ENCODE measurements at regions not wholly inside any gene's neighbourhood (a gene's known extent, or its start where the extent isn't known, plus 50 kb on each side); places are given as distances from the start of the nearest gene placed in this dataset.
A peak's percentile ranks its signal among the peaks of the same experiment; 100 is the strongest.
"Not testable (repeated sequence)": the region's sequence is repeated elsewhere in the genome, so short reads cannot be mapped to it uniquely, and the experiment has no call there.

DNA sequence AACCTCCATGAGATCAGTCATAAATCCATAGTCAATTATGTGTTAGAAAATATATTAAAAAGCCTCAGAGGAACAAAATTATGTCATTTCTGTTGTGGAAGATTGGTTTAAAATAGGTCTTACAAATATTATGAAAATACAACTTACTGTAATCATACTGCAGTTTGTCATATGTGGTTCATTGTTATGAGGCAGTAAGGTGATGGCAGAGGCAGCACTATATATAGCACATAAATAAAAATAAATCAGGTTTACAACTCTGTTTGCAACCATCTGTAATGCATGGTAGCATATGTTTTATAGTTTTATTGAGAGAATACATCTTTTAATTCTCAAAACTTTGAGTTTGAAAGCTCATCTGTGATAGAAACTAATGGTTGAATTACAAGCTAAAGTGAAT, 651.4 kb downstream of the PCDH11X start:
- not testable (repeated sequence) for H3K4me3 ChIP-seq (replicated peaks; ENCODE audit: low read depth, low read length); DNase-seq (ENCODE audit: low read depth)

DNA sequence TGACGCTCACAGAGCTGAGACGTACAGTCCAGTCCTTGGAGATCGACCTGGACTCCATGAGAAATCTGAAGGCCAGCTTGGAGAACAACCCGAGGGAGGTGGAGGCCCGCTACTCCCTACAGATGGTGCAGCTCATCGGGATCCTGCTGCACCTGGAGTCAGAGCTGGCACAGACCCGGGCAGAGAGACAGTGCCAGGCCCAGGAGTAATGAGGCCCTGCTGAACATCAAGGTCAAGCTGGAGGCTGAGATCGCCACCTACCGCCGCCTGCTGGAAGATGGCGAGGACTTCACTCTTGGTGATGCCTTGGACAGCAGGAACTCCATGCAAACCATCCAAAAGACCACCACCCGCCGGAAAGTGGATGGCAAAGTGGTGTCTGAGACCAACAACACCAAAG, 681.4 kb downstream of the PCDH11X start:
- not testable (repeated sequence) for DNase-seq (ENCODE audit: low read depth); H3K4me3 ChIP-seq (replicated peaks; ENCODE audit: low read depth, low read length)

DNA sequence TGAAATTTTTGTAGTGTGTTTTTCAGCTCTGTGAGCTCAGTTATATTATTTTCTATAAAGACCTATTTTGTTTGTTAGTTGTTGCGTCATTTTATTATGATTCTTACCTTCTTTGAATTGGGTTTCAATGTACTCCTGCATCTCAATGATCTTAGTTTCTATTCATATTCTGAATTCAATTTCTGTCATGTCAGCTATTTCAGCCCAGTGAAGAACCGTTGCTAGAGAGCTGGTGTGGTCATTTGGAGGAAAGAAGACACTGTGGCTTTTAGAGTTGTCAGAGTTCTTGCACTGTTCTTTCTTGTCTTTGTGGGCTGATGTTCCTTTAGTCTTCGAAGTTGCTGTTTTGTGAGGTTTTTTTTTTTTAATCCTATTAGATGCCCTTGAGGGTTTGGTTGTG, 701.0 kb downstream of the PCDH11X start:
- not testable (repeated sequence) for H3K4me3 ChIP-seq (replicated peaks; ENCODE audit: low read depth, low read length); DNase-seq (ENCODE audit: low read depth)

DNA sequence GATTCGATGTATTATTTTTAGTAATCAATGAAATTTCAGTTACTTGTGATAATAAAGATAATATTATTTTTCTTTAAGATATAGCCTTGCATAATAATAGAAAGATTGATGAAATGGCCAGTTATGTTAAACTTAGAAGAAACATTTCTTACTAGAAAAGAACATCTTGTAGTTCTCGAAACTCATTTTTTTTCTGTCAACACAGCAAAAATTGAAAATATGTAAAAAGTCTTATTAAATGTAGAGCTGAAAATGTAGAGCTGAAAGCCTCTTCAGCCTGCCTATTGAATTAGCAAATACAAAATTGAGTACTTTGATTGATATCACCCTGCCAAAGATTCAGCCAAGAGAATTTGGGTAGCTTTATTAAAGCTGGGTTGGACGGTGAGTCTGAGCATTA, 706.3 kb downstream of the PCDH11X start:
- H3K4me3 ChIP-seq (replicated peaks; ENCODE audit: low read depth, low read length); DNase-seq (ENCODE audit: low read depth): not testable (repeated sequence)

DNA sequence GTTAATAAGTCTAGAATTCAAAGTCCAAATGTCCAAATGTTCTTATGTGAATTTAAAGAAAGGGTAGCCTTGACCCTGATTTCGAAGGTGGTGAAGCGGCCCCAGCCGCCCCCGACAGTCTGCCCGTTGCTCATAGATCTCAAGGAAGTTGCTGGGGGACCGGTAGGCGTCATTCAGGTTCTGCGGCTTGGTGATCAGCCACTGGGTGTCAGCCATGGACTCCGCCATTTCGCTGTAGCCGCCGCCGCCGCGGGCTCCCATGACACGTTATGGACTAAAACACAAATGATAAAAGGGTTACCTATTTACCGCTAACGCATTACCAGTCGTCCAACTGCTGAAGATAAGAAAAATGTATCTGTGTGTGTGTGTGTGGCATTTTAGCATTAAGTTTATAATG, 736.1 kb downstream of the PCDH11X start:
- H3K4me3 ChIP-seq (replicated peaks; ENCODE audit: low read depth, low read length); DNase-seq (ENCODE audit: low read depth): not testable (repeated sequence)

DNA sequence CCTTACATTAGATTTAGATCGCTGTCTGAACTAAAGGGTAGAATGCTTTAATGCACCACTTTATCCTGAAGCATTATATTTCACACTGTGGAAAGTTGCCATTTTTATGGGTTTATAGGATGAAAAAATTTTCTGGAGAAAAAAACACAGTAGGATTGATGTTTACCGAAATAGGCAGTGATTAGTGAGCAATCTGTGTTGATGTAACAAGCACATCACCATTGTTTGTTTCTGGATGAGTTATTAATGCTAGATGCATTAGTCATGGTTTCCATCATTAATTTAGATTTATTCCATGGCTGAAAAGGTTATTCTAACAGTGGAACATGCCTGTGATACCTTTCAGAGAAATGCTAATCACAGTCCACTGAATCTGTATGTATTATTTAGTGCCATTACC, 749.8 kb downstream of the PCDH11X start:
- H3K4me3 ChIP-seq (replicated peaks; ENCODE audit: low read depth, low read length); DNase-seq (ENCODE audit: low read depth): not testable (repeated sequence)

DNA sequence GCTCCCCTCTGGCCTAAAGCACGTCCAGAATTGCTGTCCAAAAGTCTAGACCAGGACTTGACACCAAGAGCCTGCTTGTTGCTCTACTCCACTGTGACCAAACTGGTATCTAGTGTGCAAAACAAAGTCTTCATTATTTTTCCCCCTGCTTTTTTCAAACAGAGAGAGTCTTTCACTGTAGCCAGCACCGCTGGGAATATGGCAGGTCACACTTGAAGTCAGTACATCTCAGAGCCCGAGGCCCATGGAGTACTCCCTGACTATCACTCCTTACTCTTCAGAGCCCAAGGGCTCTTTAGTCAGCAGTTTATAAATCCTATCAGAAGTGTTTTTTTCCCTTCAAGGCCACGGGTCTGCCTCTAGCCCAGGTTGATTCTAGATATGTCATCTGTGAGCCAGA, 761.3 kb downstream of the PCDH11X start:
- H3K4me3 ChIP-seq (replicated peaks; ENCODE audit: low read depth, low read length); DNase-seq (ENCODE audit: low read depth): not testable (repeated sequence)

DNA sequence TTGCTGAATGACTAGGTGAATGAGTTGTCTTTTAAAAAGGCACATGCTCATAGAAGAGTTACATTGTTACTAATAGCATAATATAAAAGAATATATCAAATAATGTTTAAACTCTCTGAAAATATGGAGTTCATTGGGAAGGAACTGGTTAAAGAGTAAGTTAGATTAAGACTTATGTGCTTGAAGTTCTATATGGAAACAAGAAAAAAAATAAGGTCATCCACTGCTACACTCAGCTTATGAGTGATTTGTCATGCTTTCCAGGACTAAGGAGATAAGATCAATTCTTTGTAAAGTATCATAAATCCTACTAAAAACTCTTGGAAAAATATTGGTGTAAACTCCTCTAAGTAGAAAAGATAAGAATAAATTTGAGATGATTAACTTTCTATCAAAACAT, 779.1 kb downstream of the PCDH11X start:
- not testable (repeated sequence) for DNase-seq (ENCODE audit: low read depth); H3K4me3 ChIP-seq (replicated peaks; ENCODE audit: low read depth, low read length)

DNA sequence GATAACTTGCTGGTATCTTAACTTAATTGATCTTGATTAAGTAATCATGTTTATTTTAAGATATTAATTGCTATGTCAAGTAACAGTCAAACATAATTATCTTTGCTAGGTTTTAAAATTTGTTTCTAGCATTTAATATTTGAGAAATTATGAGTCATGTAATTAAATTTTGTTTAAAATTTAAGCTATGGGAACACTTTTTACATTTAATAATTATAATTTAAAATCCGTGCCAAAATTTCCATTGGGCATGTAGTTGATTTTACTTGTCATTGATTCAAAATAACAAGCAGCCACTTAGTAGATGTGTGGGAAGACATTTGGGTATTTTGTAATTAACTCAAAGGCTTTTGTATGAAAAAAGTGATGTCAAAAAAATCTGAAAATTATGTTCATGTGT, 779.6 kb downstream of the PCDH11X start:
- not testable (repeated sequence) for H3K4me3 ChIP-seq (replicated peaks; ENCODE audit: low read depth, low read length); DNase-seq (ENCODE audit: low read depth)

DNA sequence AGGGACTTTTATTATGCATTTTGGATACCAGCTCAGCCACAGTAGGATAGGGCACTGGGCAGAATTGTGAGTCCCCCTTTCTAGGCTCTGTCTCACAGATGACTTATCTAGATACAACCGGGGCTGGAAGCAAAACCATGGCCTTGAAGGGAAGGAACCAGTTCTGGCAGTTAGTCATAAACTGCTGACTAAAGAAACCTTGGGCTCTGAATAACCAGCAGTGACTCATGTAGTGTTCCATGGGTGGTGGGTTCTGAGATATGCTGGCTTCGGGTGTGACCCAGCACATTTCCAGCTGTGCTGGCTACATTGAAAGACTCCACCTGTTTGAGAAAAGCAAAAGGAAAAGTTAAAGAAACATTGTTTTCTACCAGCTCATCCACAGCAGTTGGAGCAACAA, 780.9 kb downstream of the PCDH11X start:
- H3K4me3 ChIP-seq (replicated peaks; ENCODE audit: low read depth, low read length), result not testable (repeated sequence)
- DNase-seq (ENCODE audit: low read depth), result peak; percentile 6

DNA sequence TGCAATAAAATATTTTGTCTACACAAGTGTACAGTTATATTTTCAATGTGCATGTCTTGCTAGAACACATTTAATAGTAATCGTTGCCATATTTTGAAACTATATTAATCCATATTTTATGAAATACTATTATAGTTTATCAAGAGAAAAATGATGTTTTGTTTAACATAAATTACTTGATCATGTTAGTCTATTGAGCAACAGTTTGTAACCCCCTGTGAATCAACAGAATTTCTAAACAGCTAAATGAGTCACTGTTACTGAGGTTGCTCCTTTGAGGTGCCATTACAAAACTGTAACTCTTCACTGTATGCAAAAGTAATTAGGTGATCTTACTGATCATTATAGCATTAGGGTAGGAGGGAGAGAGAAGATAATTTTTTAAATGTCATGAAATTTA, 791.0 kb downstream of the PCDH11X start:
- H3K4me3 ChIP-seq (replicated peaks; ENCODE audit: low read depth, low read length), result not testable (repeated sequence)
- peak; percentile 11 for DNase-seq (ENCODE audit: low read depth)

DNA sequence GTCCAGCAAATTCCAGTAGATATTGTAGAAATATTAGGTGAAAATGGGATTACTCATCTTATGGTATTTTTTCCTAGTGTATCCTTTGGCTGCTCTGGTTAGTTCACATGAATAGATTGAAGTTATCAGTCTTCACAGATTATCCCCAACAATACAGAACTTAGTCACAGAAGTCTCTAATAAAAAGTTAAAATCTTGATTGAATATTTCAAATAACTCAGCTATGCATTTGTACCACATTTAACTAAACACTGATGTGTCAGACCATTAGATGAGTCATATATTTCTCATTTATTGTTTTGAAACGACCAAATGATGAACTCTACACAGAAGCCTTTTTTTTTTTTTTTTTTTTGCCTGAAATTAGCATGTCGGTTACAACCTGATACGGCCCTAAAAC, 807.5 kb downstream of the PCDH11X start:
- DNase-seq (ENCODE audit: low read depth); H3K4me3 ChIP-seq (replicated peaks; ENCODE audit: low read depth, low read length): not testable (repeated sequence)

DNA sequence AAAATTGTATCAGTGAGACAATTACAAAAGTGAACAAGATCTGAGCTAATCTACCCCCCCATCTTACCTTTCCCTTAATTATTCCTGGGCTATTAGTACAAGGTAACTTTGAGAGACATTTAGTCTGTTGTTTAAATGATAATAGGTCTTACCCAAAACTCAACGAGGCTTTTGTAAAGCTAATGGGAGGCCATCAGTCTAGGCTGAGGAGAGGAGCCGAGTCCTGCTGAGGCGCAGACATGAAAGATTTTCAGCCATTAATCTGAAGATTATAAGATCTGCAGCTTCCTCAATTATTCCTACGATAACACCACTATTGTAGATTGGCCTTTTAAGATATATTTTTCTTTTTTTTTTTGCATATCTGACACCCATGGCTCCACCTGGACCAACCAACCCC, 810.5 kb downstream of the PCDH11X start:
- not testable (repeated sequence) for H3K4me3 ChIP-seq (replicated peaks; ENCODE audit: low read depth, low read length); DNase-seq (ENCODE audit: low read depth)

DNA sequence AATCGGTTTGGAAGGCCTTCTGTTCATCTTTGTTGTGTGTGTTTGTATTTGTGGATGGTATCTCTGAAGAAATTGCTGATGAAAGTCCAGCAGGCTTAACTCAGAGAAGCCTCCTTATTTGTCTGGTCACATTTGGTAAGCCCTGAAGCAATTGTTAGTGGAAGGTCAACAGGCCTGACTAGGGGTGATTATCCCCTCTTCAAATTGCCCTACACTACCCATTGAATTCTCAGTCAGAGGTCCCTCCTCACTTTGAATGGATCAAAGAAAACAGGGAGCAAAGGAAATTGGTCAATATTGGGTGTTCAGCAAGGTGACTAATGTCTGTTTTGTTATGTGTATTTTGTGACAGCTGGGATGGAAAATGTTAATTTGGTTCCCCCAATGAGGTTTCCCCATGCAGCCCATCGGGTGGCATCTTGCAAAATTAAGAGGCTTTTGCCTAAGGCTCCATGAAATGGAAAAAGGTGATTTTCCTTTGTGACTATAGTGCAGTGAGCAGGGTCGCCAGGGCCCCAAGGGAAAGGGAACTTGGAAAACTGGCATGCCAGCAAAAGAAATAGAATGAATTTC, 811.6 kb downstream of the PCDH11X start:
- H3K4me3 ChIP-seq (replicated peaks; ENCODE audit: low read depth, low read length); DNase-seq (ENCODE audit: low read depth): not testable (repeated sequence)

DNA sequence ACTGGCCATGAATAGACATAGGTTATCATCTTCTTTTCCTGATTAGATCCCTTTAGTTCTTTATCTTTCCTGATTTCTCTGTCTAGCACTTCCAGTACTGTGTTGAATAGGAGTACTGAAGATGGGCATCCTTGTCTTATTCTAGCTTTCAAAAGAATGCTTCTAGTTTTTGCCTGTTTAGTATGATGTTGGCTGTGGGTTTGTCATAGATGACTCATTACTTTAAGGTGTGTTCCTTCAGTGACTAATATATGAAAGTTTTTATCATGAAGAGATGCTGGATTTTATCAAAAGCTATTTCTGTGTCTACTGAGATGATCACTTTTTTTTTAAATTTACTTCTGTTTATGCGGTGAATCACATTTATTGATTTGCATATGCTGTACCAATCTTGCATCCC, 832.3 kb downstream of the PCDH11X start:
- not testable (repeated sequence) for DNase-seq (ENCODE audit: low read depth); H3K4me3 ChIP-seq (replicated peaks; ENCODE audit: low read depth, low read length)

DNA sequence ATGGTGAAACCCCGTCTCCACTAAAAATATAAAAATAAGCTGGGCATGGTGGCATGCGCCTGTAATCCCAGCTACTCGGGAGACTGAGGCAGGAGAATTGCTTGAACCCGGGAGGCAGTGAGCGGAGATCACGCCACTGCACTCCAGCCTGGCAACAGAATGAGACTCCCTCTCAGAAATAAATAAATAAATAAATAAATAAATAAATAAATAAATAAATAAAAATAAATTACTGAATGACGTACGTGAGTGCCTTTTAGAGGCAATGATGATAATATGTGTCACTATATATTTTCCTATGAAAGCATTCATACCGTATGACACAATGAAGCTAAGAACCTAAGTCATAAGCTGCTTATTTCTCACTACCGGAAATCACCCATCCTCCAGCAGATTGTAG, 847.5 kb downstream of the PCDH11X start:
- not testable (repeated sequence) for DNase-seq (ENCODE audit: low read depth); H3K4me3 ChIP-seq (replicated peaks; ENCODE audit: low read depth, low read length)

DNA sequence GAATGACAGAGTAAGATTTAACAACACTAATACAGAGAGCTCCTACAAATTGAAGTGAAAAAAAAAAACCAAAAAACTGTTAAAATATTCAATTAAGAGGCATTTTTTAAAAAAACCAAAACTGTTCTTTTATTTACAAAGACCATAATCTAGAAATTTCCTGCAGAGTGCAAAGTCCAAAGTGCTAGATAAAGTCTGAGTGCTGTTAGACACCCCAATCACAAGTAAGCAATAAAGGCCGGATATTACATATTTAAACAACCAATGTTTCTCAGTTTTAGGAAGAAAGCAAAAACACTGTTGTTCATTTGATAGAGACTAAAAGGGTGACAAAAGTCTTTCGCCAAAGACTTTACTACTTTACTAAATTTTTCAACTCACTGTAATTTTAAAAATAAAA, 878.4 kb downstream of the PCDH11X start:
- not testable (repeated sequence) for DNase-seq (ENCODE audit: low read depth); H3K4me3 ChIP-seq (replicated peaks; ENCODE audit: low read depth, low read length)

DNA sequence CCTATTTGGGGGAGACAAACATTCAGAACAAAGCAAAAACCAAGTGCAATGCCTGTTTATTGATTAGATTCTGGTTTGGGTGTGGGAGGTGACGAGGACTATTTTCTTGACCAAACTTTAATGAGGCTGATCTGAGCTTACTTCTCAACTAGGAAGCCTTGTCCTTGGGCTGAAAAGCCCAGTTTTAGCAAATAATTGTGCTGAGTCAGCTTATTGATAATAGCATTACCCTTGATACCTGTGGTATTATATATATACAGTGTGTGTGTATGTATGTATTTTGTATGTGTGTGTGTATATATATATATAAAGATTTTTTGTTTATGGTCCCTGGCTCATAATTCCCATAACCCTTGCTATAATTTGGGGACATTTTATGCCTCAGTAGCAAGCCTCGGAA, 880.6 kb downstream of the PCDH11X start:
- H3K4me3 ChIP-seq (replicated peaks; ENCODE audit: low read depth, low read length); DNase-seq (ENCODE audit: low read depth): not testable (repeated sequence)

DNA sequence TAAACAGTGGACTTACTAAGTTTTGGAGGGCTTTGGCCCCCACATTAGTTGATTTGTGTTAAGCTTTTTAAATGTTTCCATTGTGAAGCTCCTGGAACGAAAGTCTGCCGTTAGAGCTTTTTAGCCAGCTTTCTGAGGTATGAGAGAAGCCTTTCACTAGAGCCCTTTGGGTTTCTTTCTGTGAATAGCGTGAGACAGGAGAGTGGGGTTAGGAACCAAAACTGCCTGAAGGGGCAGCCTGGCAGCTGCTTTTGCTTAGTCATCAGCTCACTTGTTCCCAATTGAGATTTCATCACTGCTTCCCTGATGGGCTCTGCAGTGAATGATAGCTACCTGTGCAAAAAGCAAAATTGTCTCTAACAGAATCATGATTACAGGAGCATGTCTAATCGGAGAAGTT, 913.6 kb downstream of the PCDH11X start:
- not testable (repeated sequence) for H3K4me3 ChIP-seq (replicated peaks; ENCODE audit: low read depth, low read length); DNase-seq (ENCODE audit: low read depth)

DNA sequence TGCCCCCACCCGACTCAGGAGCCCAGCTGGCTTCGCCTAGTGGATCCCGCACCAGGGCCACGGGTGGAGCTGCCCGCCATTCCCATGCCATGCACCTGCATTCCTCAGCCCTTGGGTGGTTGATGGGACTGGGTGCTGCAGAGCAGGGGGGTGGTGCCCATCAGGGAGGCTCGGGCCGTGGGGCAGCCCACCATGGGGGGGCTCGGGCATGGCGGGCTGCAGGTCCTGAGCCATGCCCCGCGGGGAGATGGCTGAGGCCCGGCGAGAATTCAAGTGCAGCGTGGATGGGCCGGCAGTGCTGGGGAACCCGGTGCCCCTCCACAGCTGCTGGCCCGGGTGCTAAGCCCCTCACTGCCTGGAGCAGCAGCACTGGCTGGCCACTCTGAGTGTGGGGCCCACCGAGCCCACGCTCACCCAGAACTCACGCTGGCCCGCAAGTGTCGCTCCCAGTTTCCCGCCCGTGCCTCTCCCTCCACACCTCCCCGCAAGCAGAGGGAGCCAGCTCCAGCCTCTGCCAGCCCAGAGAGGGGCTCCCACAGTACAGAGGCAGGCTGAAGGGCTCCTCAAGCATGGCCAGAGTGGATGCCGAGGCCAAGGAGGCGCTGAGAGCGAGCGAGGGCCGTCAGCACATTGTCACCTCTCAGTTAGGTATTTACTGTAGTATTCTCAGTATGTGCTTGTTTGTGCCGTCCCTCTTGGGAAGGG, 920.4 kb downstream of the PCDH11X start:
- H3K4me3 ChIP-seq (replicated peaks; ENCODE audit: low read depth, low read length); DNase-seq (ENCODE audit: low read depth): not testable (repeated sequence)

DNA sequence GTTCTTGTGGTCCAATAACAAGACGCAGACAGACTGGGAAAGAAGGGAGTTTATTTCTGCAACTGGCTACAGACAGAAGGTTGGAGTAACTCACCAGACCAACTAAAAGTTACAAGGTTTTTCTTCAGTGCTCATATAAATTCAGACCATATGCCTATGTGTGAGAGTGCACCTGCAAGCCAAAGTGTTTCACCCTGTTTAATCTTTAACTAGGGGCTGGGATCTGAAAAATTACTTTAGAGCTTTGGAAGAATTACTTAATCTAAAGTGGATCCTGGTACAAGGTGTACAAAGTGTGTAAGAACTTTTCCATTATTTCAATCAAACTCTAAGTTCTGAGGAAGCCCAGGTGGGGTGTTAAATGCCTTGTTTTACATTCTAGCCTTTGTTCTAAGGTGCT, 930.6 kb downstream of the PCDH11X start:
- DNase-seq (ENCODE audit: low read depth), result not testable (repeated sequence)

More for the DNA sequence above, 930.6 kb downstream of the PCDH11X start:
- H3K4me3 ChIP-seq (replicated peaks; ENCODE audit: low read depth, low read length), result not testable (repeated sequence)

Measured in fibroblast of pulmonary artery (primary cell).